HPDE6-E6E7 (cell line): ENCODE measurements at regions not wholly inside any gene's neighbourhood (a gene's known extent, or its start where the extent isn't known, plus 50 kb on each side); places are given as distances from the start of the nearest gene placed in this dataset.

Experiments
- DNase-seq: peaks from one replicate; pipeline ENCODE4 v3.0.0; 2011; ENCODE audit warnings: missing footprints; ENCODE audit errors: extremely low spot score

DNA sequence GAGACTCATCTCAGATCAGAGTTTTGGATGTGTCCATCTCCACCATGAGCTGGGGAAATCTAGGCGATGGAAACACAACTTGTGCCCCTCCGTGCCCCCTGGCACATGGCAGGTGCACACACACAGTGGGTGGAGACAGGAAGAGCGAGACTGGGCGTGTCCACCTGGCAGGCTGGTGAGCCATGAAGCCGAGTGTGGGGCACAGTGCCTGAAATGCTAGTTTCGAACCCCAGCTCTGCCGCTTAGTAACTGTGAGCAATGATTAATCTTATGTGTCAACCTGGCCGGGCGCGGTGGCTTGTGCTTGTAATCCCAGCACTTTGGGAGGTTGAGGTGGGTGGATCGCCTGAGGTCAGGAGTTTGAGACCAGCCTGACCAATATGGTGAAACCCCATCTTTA lies 80.8 kb upstream of the RNU6ATAC start:
- DNase-seq: no peak

DNA sequence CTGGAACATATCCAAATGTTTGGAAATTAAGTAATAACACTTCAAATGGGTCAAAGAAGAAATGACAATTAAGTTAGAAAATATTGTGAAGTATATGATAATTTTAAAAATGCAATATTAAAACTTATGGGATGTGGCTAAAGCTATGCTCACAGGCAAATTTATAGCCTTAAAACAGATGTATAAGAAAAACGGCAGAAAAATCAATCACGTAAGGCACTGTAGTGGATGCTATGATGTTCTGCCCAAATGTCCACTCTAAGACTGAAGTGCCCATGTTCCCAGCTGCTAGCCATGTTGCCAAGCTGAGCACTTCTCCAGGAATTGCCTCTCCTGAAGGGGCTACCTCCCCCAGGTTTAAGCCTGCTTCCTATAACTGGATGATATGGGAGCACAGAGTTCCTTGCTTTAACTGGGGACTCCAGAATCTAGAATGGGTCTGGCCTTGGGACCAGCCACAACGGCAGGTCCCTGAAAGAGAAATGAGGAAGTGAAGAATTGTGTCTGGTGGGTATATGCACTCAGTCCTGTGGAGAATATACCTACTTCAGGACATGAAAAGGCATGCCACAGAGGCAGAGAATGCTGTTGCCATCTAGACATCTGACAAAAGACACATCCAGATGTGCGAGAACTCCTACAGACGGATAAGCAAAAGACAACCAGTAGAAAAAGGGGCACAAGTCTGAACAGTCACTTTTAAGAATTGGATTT lies 78.2 kb upstream of the RXRA start:
- DNase-seq: no peak

DNA sequence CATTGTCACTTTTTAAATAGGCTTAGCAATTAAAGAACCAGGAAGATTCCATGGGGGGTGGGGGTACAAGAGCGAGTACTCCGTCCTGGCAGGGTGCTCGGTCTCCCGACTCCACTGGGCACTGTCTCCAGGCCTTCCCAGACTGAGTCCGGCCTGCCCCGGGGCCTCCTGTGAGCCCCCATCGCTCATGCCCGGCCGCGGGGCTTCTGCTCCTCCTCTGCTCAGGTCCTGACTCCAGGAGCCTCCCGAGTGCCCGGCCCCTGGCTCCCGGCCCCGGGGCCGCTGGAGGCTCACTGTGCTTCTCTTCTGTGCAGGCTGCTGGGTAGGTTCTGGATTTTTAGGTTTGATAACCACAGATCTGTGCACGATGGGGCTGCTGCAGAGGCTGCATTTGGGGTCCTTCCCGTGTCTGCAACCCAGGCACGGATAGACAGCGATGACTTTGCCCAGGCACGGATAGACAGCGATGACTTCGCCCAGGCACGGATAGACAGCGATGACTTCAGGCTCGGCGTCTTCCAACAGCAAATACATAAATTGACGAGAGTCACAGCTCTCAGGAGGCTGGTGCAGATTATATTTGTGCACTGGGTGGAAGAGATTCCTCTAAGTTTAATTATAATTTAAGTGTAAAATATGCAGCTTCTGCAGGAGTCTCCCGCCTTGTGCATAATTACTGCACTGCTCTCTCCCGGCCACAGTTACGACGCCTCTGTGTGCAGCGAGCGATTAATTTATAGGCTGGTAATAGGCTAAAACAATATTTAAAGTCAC lies 74.8 kb upstream of the RXRA start:
- no peak for DNase-seq

DNA sequence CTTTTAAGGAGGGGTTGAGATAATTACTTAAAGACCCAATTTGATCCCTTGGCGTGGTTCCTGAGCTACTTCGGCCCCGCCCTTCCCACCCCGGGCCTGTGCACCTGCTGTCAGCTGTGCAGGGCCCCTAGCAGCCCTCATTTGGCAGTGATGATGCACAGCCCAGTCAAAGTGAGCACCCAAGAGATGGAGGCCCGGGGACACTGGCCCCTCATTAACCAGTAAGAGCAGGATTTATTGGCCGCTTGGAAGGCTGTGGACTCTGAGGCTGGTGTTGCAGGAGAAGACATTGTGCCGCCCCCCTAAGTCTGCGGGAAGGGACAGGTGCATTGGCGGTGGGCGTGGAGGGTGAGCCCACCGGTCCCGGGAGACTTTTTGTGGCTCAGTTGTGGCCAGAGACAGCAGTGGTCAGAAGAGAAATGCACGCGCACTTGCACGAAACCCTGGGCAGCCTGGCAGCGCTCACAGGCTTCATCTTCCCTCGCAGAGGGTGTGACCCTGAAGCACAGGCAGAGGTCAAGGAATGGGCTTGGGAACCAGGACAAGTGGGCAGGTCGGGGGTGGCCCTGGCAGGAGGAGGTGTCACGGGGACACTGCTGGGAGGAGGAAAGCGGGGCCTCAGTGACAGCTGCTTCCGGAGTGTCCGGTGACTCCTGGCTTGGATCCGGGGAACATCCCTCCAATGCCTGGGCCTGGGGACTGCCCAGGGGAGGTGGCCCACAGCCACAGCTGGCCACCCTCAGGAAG lies 74.0 kb upstream of the RXRA start:
- no peak for DNase-seq

DNA sequence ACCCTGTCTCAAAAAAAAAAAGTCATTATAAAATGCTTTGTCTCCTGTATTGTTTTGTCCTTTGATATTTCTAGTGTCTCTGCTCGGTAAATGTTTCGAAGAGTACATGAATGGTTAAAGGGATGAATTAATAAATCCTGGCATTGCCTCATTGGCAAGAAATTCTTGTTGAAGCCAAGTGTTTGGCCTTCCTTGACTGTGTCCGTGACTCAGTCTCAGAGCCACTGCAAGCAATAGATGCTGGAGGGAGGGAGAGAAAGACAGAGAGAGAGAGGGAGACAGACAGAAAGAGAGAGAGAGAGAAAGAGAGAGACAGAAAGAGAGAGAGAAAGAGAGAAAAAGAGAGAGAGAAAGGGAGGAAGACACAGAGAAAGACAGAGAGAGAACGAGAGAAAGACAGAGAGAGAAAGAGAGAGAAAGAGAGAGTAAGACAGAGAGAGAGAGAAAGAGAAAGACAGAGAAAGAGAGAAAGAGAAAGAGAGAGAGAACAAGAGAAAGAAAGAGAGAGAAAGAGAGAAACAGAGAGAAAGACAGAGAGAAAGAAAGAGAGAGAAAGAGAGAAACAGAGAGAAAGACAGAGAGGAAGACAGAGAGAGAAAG lies 72.5 kb upstream of the RXRA start:
- DNase-seq: no peak

DNA sequence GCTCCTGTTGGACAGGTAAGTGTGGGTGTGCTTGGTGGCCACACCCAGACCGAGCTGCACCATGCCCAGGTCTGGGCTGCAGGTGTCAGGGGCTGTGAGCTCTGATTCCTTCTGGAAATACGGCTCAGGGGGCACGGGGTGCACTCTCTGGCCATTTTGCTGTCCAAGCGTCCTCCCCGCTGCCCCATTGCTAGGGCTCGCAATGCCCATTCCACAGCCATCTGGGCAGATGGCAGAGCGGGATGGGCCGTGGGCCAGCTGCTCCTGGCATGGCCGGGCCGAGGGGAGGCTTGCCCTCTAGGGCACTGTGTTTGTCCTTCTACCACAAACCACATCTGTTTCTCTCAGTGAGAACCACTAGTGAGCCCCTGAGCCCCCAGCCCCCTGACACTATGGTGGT lies 67.9 kb upstream of the RXRA start:
- no peak for DNase-seq

DNA sequence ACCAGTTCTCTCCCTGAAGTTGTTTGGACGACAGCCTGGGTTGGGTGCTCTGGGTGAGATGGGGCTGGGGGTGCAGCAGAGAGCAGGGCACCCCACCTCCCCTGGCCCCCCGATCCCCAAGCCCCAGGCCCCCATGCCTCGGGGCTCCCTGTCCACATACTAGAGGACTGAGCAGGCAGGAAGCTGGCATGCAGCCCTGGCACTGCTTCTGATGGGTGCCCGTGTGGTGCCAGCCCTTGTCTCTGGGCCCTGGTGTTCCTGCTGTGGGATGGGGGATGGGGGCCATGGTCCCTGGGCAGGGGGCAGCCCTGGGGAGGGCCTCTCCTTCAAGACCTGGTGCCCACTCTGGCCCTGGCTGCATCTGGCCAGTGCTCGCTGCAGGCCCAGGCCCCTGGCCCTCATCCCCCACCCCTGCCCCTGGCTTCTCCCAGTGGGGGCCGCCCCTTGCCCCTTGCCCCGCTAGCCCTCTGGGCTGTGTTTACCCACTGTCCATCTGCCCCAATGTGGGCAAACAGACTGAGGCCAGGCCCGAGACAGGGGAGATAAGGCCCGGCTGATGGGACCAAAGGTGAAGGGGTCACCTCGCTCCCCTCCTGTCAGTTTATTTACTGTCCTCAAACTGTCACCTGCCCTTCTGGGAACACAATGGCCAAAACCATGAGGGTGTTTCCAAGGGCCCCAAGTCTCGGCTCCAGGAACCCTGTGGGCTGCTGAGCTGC lies 67.3 kb upstream of the RXRA start:
- DNase-seq: no peak

DNA sequence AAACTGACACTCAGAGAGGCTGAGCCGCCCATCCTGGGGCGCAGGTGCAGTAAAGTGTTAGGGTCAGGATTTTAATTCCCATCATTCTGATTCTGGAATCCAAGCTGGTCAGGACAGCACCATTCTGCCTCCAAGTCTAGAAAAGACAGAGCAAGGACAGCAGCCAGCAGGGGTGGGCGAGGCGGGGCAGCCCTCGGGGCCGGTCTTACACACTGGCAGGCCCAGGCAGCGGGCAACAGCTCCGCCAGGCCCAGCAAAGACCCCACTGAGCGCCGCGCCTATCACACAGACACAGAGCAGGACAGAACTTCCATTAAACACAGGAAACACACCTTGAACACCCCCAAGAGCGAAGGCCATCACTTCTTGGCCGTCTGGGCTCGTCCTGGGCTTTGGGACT lies 66.5 kb upstream of the RXRA start:
- DNase-seq: no peak

DNA sequence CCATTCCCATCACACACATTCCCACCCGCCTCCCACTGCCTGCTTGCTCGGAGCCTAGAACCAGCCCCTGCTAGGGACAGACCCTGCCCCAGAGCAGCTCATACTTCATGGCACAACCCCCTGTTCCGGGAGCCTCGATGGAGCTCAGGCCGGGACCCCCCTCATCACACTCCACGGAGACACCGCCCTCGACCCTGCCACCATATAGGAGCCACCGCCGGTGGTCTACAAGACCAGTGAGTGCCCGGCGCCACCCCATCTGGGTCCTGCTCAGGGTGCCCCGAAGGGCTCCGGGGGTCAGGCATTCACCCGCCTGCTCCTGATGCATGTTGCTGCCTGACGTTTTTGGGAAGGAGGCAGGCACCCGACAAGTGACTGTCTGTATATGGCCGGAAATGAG lies 65.5 kb upstream of the RXRA start:
- DNase-seq: no peak

DNA sequence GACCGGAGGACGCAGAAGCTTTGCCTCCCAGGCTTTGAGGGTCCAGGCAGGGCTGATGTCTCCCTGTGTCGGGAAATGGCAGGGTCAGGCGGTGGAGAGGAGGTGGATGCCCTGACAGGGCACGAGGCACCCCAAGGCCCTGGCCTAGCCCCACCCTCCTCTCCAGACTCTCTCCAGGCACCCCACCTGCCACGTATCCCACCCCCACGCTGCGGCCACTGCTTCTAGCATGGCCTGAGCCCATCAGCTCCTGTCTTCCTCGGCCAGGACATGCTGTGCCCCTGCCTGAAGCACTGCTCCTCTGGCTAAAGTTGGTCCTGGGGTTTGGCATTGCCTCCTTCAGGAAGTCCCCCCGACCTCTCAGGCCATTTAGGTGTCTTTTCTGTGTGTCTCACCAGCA lies 64.2 kb upstream of the RXRA start:
- no peak for DNase-seq

DNA sequence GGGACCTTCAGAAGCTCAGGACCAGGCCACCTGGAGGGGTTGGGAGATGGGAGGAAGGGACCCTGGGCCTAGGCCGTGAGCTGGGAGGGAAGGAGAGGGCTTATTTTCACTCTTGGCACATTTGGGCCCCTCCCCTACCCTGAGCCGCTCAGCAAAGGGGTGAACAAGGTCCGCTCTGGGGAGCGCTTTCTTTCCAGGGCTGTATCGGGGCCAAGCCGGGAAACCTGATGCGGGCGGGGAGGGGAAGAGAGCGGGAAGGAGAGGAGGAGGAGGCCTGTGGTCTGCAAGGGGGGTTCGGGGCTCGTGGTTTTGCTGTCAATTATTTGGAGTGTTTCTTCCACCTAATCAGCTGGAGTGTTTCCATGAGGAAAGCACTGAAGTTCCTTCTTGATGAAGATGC lies 62.7 kb upstream of the RXRA start:
- DNase-seq: no peak

DNA sequence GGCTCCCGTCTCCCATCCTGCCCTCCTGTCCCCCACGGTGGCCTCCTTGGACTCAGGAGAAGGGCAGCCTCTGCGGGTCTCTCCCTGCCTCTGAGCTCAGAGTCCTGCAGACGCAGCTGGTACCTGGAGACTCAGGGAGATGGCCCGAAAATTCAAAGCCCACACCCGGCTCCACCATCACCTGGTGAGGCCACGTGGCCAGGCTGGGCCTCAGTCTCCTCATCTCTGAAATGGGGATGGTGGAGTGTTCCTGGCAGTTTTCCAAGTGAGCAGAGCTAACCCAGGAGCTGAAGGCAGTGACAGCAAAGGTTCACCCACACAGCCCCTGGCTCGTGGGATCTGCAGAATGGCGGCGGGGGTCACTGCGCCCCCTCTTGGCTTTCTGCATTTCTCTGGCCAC lies 62.1 kb upstream of the RXRA start:
- no peak for DNase-seq

DNA sequence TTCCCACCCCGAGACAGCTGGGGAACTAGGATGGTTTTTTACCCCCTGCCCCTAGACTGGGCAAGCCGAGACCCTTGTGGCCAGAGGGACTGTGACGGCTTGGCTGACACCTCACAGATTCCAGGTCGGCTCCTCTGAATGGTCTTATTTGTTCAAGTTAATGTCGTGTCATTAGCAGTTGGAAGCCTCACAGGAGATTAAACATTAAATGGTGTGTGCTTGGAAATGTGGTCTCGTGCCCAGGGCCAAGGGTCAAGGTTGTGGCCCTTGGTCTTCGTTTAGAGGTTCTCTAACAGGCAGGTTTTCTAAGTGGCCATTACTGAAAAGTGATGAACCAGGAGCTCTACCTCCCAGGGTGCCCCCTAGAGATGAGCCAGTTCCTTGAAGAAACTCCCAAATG lies 61.2 kb upstream of the RXRA start:
- no peak for DNase-seq

DNA sequence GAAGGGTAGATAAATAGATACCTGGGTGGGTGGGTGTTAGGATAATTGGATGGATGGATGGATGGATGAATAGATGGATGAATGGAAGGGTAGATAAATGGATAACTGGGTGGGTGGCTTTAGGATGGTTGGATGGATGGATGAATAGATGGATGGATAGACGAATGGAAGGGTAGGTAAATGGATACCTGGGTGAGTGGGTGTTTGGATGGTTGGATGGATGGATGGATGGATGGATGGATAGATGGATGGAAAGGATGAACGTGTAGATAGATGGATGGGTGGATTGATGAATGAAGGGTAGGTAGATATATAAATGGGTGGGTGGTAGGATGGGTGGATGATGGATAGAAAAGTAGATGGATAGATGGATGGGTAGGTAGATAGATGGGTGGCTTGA lies 59.8 kb upstream of the RXRA start:
- DNase-seq: no peak

DNA sequence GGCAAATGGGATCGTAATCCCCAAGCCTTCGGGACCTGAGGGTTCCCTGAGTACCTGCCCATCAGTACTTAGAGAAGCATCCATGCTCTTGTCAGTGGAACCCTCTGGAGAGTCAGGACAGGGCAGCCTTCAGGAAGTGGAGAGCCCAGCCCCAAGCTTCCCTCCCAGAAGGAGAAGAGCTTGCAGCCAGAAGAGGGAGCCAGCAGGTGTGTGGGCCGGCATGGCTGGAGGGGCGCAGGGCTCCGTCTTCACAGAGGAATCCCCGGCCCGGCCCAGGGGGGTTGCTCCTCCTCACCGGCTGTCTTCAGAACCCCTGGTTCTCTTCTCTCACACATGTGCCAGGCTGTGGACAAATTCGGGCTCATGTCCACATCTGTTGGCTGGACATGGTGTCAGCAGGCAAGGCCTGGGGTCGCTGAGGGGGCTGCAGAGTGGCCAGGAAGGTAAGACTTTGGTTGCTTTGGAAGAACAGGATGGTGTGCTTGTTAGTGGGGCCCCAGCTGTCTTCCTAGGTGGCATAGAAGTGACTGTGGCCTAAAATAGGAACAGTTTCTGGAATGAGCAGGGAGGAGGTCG lies 58.9 kb upstream of the RXRA start:
- no peak for DNase-seq

DNA sequence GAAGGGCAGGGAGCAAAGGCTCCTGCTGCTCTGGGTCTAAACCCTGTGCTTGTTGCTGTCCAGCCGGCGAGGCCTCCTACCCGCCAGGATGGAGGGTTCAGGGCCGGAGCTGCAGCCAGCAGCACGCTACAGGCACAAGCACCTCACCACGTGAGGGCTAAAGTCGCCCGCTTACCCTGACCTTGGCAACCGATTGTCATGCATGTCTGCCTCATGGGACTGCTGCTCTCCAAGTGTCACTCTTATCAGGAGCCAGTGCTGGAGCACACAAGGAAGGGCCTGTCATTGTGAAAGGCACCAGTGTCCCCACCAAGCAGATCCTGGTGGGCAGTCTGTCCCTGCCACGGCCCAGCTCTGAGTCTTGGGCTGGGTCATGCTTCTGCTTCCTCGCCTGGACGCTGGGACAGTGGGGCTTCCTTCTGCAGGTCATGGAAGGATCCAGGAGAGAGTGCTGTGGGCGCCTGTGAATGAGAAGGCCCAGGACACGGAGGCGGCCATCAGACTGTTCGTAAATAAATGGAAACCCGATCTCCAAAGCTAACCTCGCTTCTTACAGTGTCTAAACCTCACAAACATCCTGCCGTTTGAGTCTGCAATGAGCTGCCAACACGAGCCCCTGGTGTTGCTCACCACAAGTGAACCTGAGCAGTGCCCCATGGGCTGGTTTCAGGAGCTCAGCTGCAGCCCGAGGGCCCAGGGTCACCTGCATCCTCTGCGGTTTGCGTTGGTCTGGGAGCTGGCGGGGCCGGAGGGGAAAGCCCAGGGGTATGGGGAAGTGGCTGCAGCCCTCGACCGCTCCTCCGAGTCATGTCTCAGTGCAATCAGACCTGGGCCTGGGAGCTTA lies 58.2 kb upstream of the RXRA start:
- no peak for DNase-seq

DNA sequence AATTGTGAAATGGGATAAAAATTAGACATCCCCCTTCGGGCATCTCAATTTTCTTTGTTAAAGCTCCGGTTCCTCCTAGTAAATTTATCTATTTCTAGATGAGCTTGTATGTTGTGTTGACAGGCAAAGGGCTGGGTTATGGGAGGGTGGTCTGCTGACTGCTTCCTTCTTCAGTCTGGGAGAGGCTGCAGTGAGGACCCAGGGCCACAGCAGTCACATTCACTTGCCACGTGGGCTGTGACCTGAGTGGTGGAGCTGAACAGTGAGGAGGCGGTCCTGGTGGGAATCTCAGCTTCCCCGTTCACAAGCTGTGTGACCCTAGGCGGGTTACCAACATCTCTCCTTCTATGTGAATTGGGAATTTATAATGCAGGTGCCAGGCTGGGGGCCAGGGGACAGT lies 57.5 kb upstream of the RXRA start:
- DNase-seq: no peak

DNA sequence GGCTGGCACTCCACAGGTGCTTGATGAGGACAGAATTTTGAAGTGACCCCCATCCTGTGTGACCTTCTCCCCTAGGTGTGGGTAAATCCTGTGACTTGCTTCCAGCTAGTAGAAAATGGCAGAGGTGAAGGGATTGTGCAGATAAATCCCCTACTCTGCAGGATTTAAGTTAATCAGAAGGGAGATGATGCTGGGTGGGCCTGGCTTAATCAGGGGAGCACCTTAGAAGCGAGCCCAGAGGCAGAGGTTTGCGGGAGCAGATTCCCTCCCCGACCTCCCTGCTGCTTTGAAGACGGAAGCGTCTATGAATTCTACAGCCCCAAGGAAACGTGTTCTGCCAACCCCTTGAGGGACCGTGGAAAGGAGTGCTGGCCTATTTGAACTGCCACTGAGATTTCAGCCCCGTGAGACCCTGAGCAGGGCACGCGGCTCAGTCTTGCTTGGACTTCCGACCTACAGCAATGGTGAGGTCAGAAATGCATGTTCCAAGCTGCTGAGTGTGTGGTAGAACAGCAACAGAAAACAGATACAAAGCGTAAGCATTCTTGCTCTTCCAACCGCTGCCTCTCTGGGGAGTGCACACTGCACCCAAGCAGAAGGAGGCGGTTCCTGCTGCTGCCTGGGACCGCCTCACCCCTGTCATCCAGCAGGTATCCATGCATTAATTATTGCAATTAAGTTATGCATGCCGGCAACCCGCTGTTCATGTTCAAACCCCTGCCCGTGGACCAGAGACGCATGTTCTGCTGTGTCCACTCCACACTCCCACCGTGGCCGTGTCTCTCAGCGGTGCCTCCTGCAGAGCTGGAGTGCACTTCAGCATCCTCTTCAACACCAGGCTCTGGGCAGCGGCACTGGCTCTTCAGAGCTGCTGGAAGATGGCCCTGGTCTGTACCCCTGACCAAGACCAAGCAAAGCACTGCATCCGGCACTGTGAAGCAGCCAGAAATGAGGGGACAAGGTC lies 54.6 kb upstream of the RXRA start:
- no peak for DNase-seq

DNA sequence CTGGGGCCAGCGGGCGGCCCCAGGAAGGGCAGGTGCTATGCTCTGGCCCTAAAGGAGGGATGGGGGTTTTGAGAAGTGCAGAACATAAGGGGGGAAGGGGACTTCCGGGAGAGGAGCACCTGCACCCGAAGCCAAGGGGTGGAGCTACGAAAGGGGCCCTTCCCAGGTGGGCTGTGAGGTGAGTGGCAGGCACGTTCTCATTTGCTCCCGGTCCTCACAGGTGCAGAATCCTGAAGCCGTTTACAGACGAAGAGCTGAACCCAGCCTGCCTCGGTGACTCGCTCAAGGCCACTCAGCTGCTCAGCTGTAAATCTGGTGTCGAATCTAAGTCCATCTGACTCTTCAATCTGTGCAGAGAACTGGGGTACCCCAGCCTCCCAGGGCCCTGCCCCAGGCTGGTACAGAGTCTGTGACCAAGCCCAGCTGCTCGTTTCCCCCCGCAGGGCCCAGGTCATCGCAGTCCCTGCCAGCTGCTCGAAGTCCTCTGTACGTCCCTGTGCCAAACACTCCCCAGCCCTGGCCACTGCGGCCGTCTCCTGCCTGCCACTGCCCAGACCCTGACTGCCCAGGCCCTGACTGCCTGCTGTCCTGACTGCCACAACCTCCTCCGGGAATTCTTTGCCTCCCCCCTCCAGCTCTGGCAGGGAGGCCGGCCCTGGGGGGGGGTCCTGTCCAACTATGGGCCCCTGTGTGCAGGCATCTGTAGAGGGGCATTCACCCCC lies 53.8 kb upstream of the RXRA start:
- DNase-seq: no peak
